ENCODE measurements at regions not wholly inside any gene's neighbourhood (a gene's known extent, or its start where the extent isn't known, plus 50 kb on each side); places are given as distances from the start of the nearest gene placed in this dataset.

DNA sequence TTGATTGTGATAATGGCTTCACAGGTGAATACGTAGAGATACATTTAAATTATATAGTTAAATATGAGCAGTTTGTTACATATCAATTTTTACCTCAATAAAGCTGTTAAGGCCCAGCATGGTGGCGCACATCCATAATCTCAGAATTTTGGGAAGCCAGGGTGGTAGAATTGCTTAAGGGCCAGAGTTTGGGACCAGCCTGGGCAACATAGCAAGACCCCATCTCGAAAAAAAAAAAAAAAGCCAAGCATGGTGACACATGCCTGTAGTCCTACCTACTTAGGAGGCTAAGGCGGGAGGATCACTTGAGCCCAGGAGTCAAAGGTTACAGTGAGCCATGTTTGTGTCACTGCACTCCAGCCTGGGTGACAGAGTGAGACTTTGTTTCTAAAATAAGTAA is 138.7 kb upstream of the TMEM161B start:
- H3K9me3 ChIP-seq (replicated peaks; ENCODE audit: control insufficient read depth, low read depth, low read length): no peaks in the 10 kb centered on the region
- no peak overlapping the region for H3K27ac ChIP-seq (ENCODE audit: low read length)
- no peaks in the 10 kb centered on the region for H3K27me3 ChIP-seq (ENCODE audit: control insufficient read depth, insufficient read depth, low read length)
- H3K4me1 ChIP-seq (ENCODE audit: control insufficient read depth, insufficient read depth, low read length): no peaks in the 10 kb centered on the region
- no peak overlapping the region for H3K4me3 ChIP-seq (ENCODE audit: low read length)
- no CpG with 5 or more reads among the region's 4 CpGs for WGBS (ENCODE audit: insufficient coverage)
- H3K36me3 ChIP-seq (ENCODE audit: control insufficient read depth, insufficient read depth, low read length): no peaks in the 10 kb centered on the region
- DNase-seq: no peak

- no peaks in the 10 kb centered on the region for H3K9me3 ChIP-seq (replicated peaks; ENCODE audit: control insufficient read depth, low read depth, low read length)
- no peaks in the 10 kb centered on the region for H3K36me3 ChIP-seq (ENCODE audit: control insufficient read depth, insufficient read depth, low read length)
- no peak overlapping the region for H3K27ac ChIP-seq (ENCODE audit: low read length)
- DNase-seq: no peak
- H3K4me1 ChIP-seq (ENCODE audit: control insufficient read depth, insufficient read depth, low read length): no peaks in the 10 kb centered on the region
- 100% methylated on average over 1 of the region's 3 CpGs for WGBS (ENCODE audit: insufficient coverage)
- no peak overlapping the region for H3K4me3 ChIP-seq (ENCODE audit: low read length)
- H3K27me3 ChIP-seq (ENCODE audit: control insufficient read depth, insufficient read depth, low read length): no peaks in the 10 kb centered on the region
These were observed 137.1 kb upstream of the TMEM161B start for GRCh38 chr5:88405783-88406182.

DNA sequence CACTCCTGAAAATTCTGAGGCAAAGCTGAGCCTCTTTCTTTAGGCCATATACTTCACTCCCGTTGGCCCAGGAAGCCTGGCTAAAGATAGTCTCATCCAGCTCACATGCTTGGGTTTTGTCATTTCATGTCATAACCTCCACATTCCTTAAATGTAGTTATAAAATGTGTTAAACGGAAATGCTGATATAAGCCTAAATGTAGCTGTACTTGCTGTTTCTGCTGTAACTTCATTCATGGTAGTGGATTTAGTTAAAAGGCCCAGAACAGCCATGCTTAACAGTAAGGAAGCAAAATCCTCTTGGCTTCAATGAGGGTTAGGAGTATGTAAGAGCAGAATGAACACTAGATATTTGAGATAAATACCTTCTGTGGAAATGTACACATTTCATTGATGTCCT is 135.8 kb upstream of the TMEM161B start:
- no CpG with 5 or more reads among the region's 2 CpGs for WGBS (ENCODE audit: insufficient coverage)
- Histone ChIP-seq H3K27me3 (ENCODE audit: control insufficient read depth, insufficient read depth, low read length) (no peaks in the 10 kb centered on the region), H3K4me3 (ENCODE audit: low read length) (no peak overlapping the region), H3K9me3 (replicated peaks; ENCODE audit: control insufficient read depth, low read depth, low read length) (no peaks in the 10 kb centered on the region), H3K4me1 (ENCODE audit: control insufficient read depth, insufficient read depth, low read length) (no peaks in the 10 kb centered on the region), H3K36me3 (ENCODE audit: control insufficient read depth, insufficient read depth, low read length) (no peaks in the 10 kb centered on the region), H3K27ac (ENCODE audit: low read length) (no peak overlapping the region)
- DNase-seq: no peak

DNA sequence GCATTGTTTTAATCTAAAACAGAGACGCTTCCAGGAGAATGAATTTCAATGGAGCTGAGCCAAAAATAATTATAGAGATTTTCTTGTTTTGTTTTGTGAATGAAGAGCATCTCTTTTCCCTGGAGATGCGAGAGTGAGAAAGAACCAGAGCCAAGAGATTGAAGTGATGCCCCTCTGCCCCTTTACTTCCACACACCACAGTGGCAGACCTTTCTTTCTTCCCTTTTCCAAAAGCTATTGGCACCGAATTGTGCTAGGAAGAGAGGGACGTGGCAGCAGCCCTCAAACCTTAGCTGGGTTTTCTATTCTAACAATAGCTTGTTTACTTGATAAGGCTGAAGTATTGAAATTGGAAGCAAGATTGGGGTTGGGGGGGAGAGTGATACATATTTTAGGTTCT is 133.0 kb upstream of the TMEM161B start:
- Histone ChIP-seq H3K4me1 (ENCODE audit: control insufficient read depth, insufficient read depth, low read length) (peaks cover 2% of the 10 kb centered on the region), H3K4me3 (ENCODE audit: low read length) (no peak overlapping the region), H3K27me3 (ENCODE audit: control insufficient read depth, insufficient read depth, low read length) (no peaks in the 10 kb centered on the region), H3K27ac (ENCODE audit: low read length) (no peak overlapping the region), H3K9me3 (replicated peaks; ENCODE audit: control insufficient read depth, low read depth, low read length) (no peaks in the 10 kb centered on the region), H3K36me3 (ENCODE audit: control insufficient read depth, insufficient read depth, low read length) (no peaks in the 10 kb centered on the region)
- DNase-seq: no peak
- no CpG with 5 or more reads among the region's 4 CpGs for WGBS (ENCODE audit: insufficient coverage)

GRCh38 chr5:88401228-88401627 is 132.6 kb upstream of the TMEM161B start:
- Histone ChIP-seq H3K27me3 (ENCODE audit: control insufficient read depth, insufficient read depth, low read length) (no peaks in the 10 kb centered on the region), H3K9me3 (replicated peaks; ENCODE audit: control insufficient read depth, low read depth, low read length) (no peaks in the 10 kb centered on the region), H3K36me3 (ENCODE audit: control insufficient read depth, insufficient read depth, low read length) (no peaks in the 10 kb centered on the region), H3K4me1 (ENCODE audit: control insufficient read depth, insufficient read depth, low read length) (peaks cover 2% of the 10 kb centered on the region), H3K27ac (ENCODE audit: low read length) (no peak overlapping the region), H3K4me3 (ENCODE audit: low read length) (no peak overlapping the region)
- DNase-seq: no peak

DNA sequence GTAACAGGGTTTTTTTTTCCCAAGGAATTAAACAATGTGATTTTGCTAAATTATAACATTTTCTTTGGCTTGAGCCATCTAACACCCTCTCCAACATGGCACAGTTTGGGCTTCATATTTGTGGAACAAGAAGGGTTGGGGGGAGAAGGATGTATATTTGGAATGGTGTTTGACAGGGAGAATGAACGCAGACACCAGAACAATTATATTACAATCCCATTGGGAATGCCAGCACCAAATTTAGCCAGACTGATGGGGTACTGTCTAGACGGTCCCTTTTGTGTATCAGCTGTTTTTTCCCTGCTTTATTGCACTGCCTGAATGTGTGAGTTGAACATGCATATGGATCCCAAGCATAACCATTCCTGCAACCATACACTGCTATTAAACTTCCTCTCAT is 130.9 kb upstream of the TMEM161B start:
- WGBS (ENCODE audit: insufficient coverage): no CpG with 5 or more reads among the region's 2 CpGs
- no peaks in the 10 kb centered on the region for H3K36me3 ChIP-seq (ENCODE audit: control insufficient read depth, insufficient read depth, low read length)
- H3K4me3 ChIP-seq (ENCODE audit: low read length): no peak overlapping the region
- H3K27me3 ChIP-seq (ENCODE audit: control insufficient read depth, insufficient read depth, low read length): no peaks in the 10 kb centered on the region
- no peak for DNase-seq
- no peaks in the 10 kb centered on the region for H3K9me3 ChIP-seq (replicated peaks; ENCODE audit: control insufficient read depth, low read depth, low read length)
- H3K4me1 ChIP-seq (ENCODE audit: control insufficient read depth, insufficient read depth, low read length): peaks cover 2% of the 10 kb centered on the region
- no peak overlapping the region for H3K27ac ChIP-seq (ENCODE audit: low read length)

DNA sequence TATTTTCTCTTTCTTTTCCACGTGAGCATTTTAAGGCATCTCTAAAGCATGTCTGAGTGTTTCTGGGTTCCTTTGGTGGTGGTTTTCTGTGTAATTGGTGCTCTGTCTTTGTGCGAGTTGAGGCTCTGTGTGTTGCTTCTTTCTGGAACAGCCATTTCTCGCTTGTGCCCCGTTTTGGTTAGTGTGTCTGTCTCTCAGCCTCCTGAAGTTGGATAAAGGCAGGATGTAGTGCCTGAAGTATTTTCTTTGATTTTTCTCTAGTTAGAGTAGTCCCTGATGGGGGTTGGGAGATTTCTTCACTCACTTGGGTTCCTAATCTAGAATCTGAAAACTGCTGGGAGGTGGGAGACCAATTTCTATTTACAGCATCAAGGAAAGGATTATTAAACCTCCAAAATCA is 129.7 kb upstream of the TMEM161B start:
- Histone ChIP-seq H3K9me3 (replicated peaks; ENCODE audit: control insufficient read depth, low read depth, low read length) (no peaks in the 10 kb centered on the region), H3K4me3 (ENCODE audit: low read length) (no peak overlapping the region), H3K36me3 (ENCODE audit: control insufficient read depth, insufficient read depth, low read length) (no peaks in the 10 kb centered on the region), H3K4me1 (ENCODE audit: control insufficient read depth, insufficient read depth, low read length) (peaks cover 2% of the 10 kb centered on the region), H3K27me3 (ENCODE audit: control insufficient read depth, insufficient read depth, low read length) (no peaks in the 10 kb centered on the region), H3K27ac (ENCODE audit: low read length) (no peak overlapping the region)
- WGBS (ENCODE audit: insufficient coverage): 29% methylated on average over 3 of the region's 4 CpGs
- no peak for DNase-seq

DNA sequence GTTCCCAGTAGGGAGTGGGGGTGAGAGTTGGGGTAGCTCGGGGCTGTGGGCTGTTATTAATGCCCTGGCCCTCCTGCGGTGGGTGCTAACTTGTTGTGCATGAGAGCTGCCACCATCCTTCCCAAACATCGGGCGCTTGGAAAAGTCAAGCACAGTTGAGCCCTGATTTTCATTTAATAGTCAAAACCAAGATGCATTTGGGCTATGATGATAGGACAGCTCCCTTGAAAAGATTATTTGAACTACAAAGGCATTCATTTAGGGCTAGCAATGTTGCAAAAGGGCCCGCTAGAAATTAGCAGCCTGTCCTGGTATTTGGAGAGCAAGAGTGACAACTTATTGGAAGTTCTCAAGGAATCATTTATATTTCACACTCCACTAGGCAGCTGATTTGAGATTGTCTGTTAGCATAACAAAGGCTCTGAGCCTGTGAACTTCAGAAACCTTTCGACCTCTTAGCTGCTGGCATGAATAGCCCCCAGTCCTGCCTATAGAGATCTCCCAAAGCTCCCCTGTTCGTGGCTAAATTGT is 128.2 kb upstream of the TMEM161B start:
- H3K36me3 ChIP-seq (ENCODE audit: control insufficient read depth, insufficient read depth, low read length): no peaks in the 10 kb centered on the region
- no peaks in the 10 kb centered on the region for H3K9me3 ChIP-seq (replicated peaks; ENCODE audit: control insufficient read depth, low read depth, low read length)
- no peak overlapping the region for H3K27ac ChIP-seq (ENCODE audit: low read length)
- H3K27me3 ChIP-seq (ENCODE audit: control insufficient read depth, insufficient read depth, low read length): no peaks in the 10 kb centered on the region
- no peak overlapping the region for H3K4me3 ChIP-seq (ENCODE audit: low read length)
- 50% methylated on average over 2 of the region's 7 CpGs for WGBS (ENCODE audit: insufficient coverage)
- peaks cover 2% of the 10 kb centered on the region for H3K4me1 ChIP-seq (ENCODE audit: control insufficient read depth, insufficient read depth, low read length)
- no peak for DNase-seq

GRCh38 chr5:88396000-88396535 is 127.4 kb upstream of the TMEM161B start:
- no peak for DNase-seq
- Histone ChIP-seq H3K36me3 (ENCODE audit: control insufficient read depth, insufficient read depth, low read length) (no peaks in the 10 kb centered on the region), H3K27ac (ENCODE audit: low read length) (no peak overlapping the region), H3K4me1 (ENCODE audit: control insufficient read depth, insufficient read depth, low read length) (peaks cover 2% of the 10 kb centered on the region), H3K4me3 (ENCODE audit: low read length) (no peak overlapping the region), H3K27me3 (ENCODE audit: control insufficient read depth, insufficient read depth, low read length) (no peaks in the 10 kb centered on the region), H3K9me3 (replicated peaks; ENCODE audit: control insufficient read depth, low read depth, low read length) (no peaks in the 10 kb centered on the region)
- WGBS (ENCODE audit: insufficient coverage): no CpG with 5 or more reads among the region's 2 CpGs

DNA sequence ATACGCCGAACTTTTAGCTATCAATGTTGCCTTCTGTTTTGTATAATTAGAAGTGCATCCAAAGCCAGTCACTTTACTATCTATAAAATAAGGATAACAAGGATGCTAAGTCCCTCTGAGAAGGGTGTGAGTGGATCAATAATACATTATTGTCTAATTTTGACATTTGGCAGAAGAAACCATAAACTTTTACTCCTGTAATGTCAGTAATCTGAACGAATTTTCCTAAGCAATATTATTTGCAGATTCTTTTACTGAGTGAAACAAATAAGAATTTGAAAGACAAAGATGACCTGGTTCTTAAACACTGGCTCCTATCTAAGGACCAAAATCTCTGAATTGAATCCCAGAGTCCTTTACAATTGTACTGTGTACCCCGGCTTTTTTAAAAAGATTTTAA is 126.6 kb upstream of the TMEM161B start:
- H3K36me3 ChIP-seq (ENCODE audit: control insufficient read depth, insufficient read depth, low read length): no peaks in the 10 kb centered on the region
- whole genome bisulfite sequencing (ENCODE audit: insufficient coverage): no CpG with 5 or more reads among the region's 4 CpGs
- no peak overlapping the region for H3K4me3 ChIP-seq (ENCODE audit: low read length)
- no peaks in the 10 kb centered on the region for H3K9me3 ChIP-seq (replicated peaks; ENCODE audit: control insufficient read depth, low read depth, low read length)
- no peak for DNase-seq
- H3K4me1 ChIP-seq (ENCODE audit: control insufficient read depth, insufficient read depth, low read length): peaks cover 2% of the 10 kb centered on the region
- H3K27me3 ChIP-seq (ENCODE audit: control insufficient read depth, insufficient read depth, low read length): no peaks in the 10 kb centered on the region
- no peak overlapping the region for H3K27ac ChIP-seq (ENCODE audit: low read length)

DNA sequence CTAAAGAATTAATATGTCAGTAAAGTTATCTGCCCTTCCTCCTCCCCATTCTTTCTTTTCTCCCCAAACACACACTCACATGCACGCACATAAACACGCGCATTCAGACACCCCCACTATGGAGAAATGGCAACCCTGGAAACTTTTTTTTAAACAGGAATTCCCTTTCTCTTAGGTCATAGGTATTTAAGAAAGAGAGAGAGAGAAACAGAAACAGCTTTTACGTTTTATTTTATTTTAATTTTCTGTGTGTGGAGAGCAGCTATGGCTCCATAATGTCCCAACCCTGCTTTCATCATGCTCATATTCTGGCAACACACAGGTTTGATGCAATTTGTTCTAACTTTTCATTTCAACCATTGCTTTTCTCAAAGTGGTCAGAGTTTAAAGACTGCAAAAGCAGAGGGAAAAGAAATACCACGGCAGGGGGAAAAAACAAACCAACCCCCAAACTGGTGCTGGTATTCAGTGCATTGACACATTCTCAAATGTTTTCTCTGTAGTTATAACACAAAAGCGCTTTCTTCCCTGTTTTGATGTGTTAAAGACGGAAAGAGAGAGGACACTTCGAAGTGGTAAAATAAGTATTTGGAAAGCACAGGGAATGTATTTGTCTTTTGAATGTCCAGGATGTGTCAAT is 126.0 kb upstream of the TMEM161B start:
- no peaks in the 10 kb centered on the region for H3K36me3 ChIP-seq (ENCODE audit: control insufficient read depth, insufficient read depth, low read length)
- no peak overlapping the region for H3K4me3 ChIP-seq (ENCODE audit: low read length)
- no peaks in the 10 kb centered on the region for H3K27me3 ChIP-seq (ENCODE audit: control insufficient read depth, insufficient read depth, low read length)
- no peak overlapping the region for H3K27ac ChIP-seq (ENCODE audit: low read length)
- DNase-seq: no peak
- H3K4me1 ChIP-seq (ENCODE audit: control insufficient read depth, insufficient read depth, low read length): peaks cover 2% of the 10 kb centered on the region
- no peaks in the 10 kb centered on the region for H3K9me3 ChIP-seq (replicated peaks; ENCODE audit: control insufficient read depth, low read depth, low read length)
- WGBS (ENCODE audit: insufficient coverage): no CpG with 5 or more reads among the region's 8 CpGs

All from muscle of leg (tissue), 3 donors.